ENCODE measurements at regions not wholly inside any gene's neighbourhood (a gene's known extent, or its start where the extent isn't known, plus 50 kb on each side); places are given as distances from the start of the nearest gene placed in this dataset.

- Histone ChIP-seq H3F3A (ENCODE audit: low read depth) (no peaks in the 10 kb centered on the region), H3K4me1 (peaks cover 8% of the 10 kb centered on the region), H3K4me2 (no peak overlapping the region), H3K36me3 (no peaks in the 10 kb centered on the region), H3K79me2 (ENCODE audit: low read depth) (no peaks in the 10 kb centered on the region), H2AFZ (replicated peaks) (no peak overlapping the region), H3K9ac (no peak overlapping the region), H4K20me1 (ENCODE audit: low read depth) (no peaks in the 10 kb centered on the region), H3K27me3 (no peaks in the 10 kb centered on the region), H3K27ac (no peak overlapping the region), H3K9me3 (ENCODE audit: low read depth) (no peaks in the 10 kb centered on the region), H3K4me3 (no peak overlapping the region)
- no peak for DNase-seq (ENCODE audit: low spot score)
- no peak overlapping the region for H3K4me3 Mint-ChIP-seq
- no peak overlapping the region for H3K27ac Mint-ChIP-seq
- no peak for TF ChIP-seq EZH2 (IDR thresholded peaks at IDR 0.05)
- TF ChIP-seq, protein P1, sequence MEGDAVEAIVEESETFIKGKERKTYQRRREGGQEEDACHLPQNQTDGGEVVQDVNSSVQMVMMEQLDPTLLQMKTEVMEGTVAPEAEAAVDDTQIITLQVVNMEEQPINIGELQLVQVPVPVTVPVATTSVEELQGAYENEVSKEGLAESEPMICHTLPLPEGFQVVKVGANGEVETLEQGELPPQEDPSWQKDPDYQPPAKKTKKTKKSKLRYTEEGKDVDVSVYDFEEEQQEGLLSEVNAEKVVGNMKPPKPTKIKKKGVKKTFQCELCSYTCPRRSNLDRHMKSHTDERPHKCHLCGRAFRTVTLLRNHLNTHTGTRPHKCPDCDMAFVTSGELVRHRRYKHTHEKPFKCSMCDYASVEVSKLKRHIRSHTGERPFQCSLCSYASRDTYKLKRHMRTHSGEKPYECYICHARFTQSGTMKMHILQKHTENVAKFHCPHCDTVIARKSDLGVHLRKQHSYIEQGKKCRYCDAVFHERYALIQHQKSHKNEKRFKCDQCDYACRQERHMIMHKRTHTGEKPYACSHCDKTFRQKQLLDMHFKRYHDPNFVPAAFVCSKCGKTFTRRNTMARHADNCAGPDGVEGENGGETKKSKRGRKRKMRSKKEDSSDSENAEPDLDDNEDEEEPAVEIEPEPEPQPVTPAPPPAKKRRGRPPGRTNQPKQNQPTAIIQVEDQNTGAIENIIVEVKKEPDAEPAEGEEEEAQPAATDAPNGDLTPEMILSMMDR (IDR thresholded peaks at IDR 0.05): no peak
- no peak for TF ChIP-seq EZH2phosphoT487 (IDR thresholded peaks at IDR 0.05)
- peaks cover 7% of the 10 kb centered on the region for H3K27me3 Mint-ChIP-seq (ENCODE audit: insufficient read depth, low read depth)
- no peaks in the 10 kb centered on the region for H3K9me3 Mint-ChIP-seq
- no peaks in the 10 kb centered on the region for H3K36me3 Mint-ChIP-seq
- no peaks in the 10 kb centered on the region for H3K4me1 Mint-ChIP-seq
Measured at GRCh38 chr18:47512726-47513435, 261.4 kb upstream of the SKOR2 start.

DNA sequence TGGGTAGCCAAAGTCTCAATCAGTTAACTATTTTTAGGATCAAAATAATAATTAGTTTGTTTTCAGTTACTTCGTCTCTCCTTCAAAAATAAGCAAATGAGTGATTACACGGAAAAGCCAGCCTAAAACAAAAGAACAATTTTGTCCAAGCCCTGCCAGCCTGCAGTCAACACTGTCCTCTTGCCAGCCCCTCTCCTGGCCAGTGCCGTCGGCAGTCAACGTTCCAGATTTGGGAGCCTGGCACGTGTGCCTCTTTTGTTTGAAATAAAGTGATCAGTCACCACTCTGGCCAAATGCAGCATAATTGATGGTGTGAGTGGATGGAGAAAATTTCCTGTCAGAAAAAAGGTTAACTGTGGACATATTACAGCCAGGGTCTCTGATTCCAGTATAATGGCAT lies 260.6 kb upstream of the SKOR2 start:
- Mint-ChIP-seq H3K4me3 (no peak overlapping the region), H3K27me3 (ENCODE audit: insufficient read depth, low read depth) (peaks cover 7% of the 10 kb centered on the region), H3K27ac (no peak overlapping the region), H3K9me3 (no peaks in the 10 kb centered on the region), H3K4me1 (no peaks in the 10 kb centered on the region), H3K36me3 (no peaks in the 10 kb centered on the region)
- H3K27ac ChIP-seq: no peak overlapping the region
- H3K4me2 ChIP-seq: no peak overlapping the region
- H3F3A ChIP-seq (ENCODE audit: low read depth): no peaks in the 10 kb centered on the region
- H4K20me1 ChIP-seq (ENCODE audit: low read depth): no peaks in the 10 kb centered on the region
- H3K9me3 ChIP-seq (ENCODE audit: low read depth): no peaks in the 10 kb centered on the region
- DNase-seq (ENCODE audit: low spot score): no peak
- H2AFZ ChIP-seq (replicated peaks): no peak overlapping the region
- no peak overlapping the region for H3K4me3 ChIP-seq
- TF ChIP-seq, protein P1 (IDR thresholded peaks at IDR 0.05): no peak
- TF ChIP-seq EZH2 (IDR thresholded peaks at IDR 0.05) (no peak), EZH2phosphoT487 (IDR thresholded peaks at IDR 0.05) (no peak)
- H3K27me3 ChIP-seq: no peaks in the 10 kb centered on the region
- H3K79me2 ChIP-seq (ENCODE audit: low read depth): no peaks in the 10 kb centered on the region
- H3K4me1 ChIP-seq: peaks cover 8% of the 10 kb centered on the region
- H3K36me3 ChIP-seq: no peaks in the 10 kb centered on the region
- H3K9ac ChIP-seq: no peak overlapping the region

- H3K27ac Mint-ChIP-seq: no peak overlapping the region
- H3K36me3 ChIP-seq: no peaks in the 10 kb centered on the region
- no peak overlapping the region for H3K4me3 Mint-ChIP-seq
- no peak overlapping the region for H3K9ac ChIP-seq
- no peak overlapping the region for H3K4me3 ChIP-seq
- no peaks in the 10 kb centered on the region for H4K20me1 ChIP-seq (ENCODE audit: low read depth)
- no peak overlapping the region for H3K27ac ChIP-seq
- TF ChIP-seq EZH2phosphoT487 (IDR thresholded peaks at IDR 0.05) (no peak), EZH2 (IDR thresholded peaks at IDR 0.05) (no peak)
- TF ChIP-seq, protein P1 (IDR thresholded peaks at IDR 0.05): no peak
- no peaks in the 10 kb centered on the region for H3K9me3 ChIP-seq (ENCODE audit: low read depth)
- peaks cover 8% of the 10 kb centered on the region for H3K4me1 ChIP-seq
- H2AFZ ChIP-seq (replicated peaks): no peak overlapping the region
- no peaks in the 10 kb centered on the region for H3K79me2 ChIP-seq (ENCODE audit: low read depth)
- peaks cover 7% of the 10 kb centered on the region for H3K27me3 Mint-ChIP-seq (ENCODE audit: insufficient read depth, low read depth)
- H3K9me3 Mint-ChIP-seq: no peaks in the 10 kb centered on the region
- H3K27me3 ChIP-seq: no peaks in the 10 kb centered on the region
- no peak for DNase-seq (ENCODE audit: low spot score)
- H3K4me2 ChIP-seq: no peak overlapping the region
- no peaks in the 10 kb centered on the region for H3K4me1 Mint-ChIP-seq
- no peaks in the 10 kb centered on the region for H3F3A ChIP-seq (ENCODE audit: low read depth)
- H3K36me3 Mint-ChIP-seq: no peaks in the 10 kb centered on the region
Measured at GRCh38 chr18:47510831-47511230, 259.4 kb upstream of the SKOR2 start.
